ENCODE measurements at regions not wholly inside any gene's neighbourhood (a gene's known extent, or its start where the extent isn't known, plus 50 kb on each side); places are given as distances from the start of the nearest gene placed in this dataset.

DNA sequence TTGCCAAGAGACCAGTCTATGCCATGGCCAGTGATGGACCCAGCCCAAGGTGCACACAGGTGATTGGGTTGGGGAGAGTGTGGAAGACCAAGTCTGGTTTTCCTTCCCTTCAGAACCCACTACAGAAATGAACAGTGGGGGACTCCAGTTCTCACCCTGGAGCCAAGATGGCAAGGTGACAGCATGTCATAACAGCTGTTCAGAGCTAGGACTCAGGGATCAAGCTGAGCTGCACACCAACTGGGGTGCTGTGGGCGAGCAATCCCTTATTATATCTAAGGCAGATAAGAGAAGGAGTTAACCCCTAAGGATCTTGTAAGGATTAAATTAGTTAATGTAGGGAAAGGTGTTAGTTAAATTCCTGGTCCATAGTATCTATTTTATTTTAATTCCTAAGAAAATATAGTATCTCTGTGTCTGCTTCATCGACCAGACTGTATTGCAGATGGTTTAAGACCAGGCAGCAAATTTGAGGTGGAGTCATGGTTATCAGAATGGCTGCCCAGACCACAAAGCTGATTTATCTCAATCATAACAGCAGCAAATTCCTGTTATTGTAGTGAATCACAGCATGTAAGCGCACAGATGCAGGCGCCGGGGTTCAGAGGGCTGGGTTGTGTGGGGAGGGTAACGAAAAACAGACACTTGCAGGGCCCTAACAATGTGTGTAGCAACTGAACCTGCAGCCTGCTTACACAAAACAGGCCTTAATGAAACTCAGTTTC lies 208.7 kb upstream of the ZNF32 start:
- Mint-ChIP-seq H3K9me3 (ENCODE audit: low read depth) (no peaks in the 10 kb centered on the region), H3K36me3 (ENCODE audit: insufficient read depth) (no peaks in the 10 kb centered on the region), H3K27ac (no peak overlapping the region), H3K4me3 (ENCODE audit: low read depth) (no peak overlapping the region), H3K4me1 (ENCODE audit: low read depth) (no peaks in the 10 kb centered on the region), H3K27me3 (no peaks in the 10 kb centered on the region)
- TF ChIP-seq, protein P1, sequence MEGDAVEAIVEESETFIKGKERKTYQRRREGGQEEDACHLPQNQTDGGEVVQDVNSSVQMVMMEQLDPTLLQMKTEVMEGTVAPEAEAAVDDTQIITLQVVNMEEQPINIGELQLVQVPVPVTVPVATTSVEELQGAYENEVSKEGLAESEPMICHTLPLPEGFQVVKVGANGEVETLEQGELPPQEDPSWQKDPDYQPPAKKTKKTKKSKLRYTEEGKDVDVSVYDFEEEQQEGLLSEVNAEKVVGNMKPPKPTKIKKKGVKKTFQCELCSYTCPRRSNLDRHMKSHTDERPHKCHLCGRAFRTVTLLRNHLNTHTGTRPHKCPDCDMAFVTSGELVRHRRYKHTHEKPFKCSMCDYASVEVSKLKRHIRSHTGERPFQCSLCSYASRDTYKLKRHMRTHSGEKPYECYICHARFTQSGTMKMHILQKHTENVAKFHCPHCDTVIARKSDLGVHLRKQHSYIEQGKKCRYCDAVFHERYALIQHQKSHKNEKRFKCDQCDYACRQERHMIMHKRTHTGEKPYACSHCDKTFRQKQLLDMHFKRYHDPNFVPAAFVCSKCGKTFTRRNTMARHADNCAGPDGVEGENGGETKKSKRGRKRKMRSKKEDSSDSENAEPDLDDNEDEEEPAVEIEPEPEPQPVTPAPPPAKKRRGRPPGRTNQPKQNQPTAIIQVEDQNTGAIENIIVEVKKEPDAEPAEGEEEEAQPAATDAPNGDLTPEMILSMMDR (IDR thresholded peaks at IDR 0.05; ENCODE audit: unreplicated experiment): no peak
- no peak for DNase-seq (ENCODE audit: low spot score, unreplicated experiment)

DNA sequence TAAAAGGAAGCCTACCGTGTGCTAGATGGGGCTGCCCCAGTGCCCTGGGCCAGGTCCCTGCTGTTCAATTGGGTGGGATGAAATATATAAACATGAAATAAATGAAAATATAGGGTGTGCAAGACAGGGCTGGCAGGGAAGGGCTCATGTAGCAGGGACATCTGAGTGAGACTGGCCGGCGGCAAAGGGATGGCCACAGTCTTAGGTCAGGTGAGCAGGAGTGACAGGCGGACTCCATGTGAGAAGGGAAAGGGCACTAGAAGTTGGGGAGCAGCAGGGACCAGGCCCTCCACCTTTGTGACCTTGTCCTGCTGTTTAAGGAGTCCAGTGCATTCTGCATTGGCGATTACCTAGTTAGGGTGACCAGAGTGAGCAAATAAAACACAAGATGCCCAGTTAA lies 207.6 kb upstream of the ZNF32 start:
- Mint-ChIP-seq H3K27me3 (no peaks in the 10 kb centered on the region), H3K36me3 (ENCODE audit: insufficient read depth) (no peaks in the 10 kb centered on the region), H3K4me3 (ENCODE audit: low read depth) (no peak overlapping the region), H3K9me3 (ENCODE audit: low read depth) (no peaks in the 10 kb centered on the region), H3K27ac (no peak overlapping the region), H3K4me1 (ENCODE audit: low read depth) (no peaks in the 10 kb centered on the region)
- TF ChIP-seq, protein P1 (IDR thresholded peaks at IDR 0.05; ENCODE audit: unreplicated experiment): no peak
- DNase-seq (ENCODE audit: low spot score, unreplicated experiment): no peak

DNA sequence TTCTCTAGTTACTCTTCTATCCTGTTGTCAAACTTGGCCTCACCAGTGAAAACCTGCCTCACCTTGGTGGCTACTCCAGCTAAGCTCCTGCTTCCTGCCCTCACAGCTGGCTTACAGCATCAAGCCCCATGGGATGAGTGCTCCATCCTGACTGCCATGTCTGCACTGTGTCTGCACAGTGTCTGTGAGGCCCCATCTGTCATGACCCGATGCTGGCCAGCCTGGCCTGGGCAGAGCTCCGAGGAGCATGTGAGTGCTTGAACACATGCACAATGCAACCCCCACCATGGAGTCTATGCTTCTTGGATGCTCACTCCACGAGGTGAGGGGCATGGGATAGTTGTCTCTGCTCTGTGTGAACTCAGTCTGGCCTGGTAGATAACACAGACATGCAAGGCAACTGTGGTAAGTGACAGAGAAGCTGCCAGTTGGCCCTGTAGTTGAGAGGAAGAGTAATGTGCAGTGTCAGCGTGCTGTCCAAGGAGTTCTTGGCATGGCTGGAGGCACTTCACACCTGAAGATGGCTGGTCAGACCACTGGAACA lies 207.1 kb upstream of the ZNF32 start:
- Mint-ChIP-seq H3K36me3 (ENCODE audit: insufficient read depth) (no peaks in the 10 kb centered on the region), H3K27me3 (no peaks in the 10 kb centered on the region), H3K4me1 (ENCODE audit: low read depth) (no peaks in the 10 kb centered on the region), H3K9me3 (ENCODE audit: low read depth) (no peaks in the 10 kb centered on the region), H3K27ac (no peak overlapping the region), H3K4me3 (ENCODE audit: low read depth) (no peak overlapping the region)
- DNase-seq (ENCODE audit: low spot score, unreplicated experiment): no peak
- TF ChIP-seq, protein P1 (IDR thresholded peaks at IDR 0.05; ENCODE audit: unreplicated experiment): no peak

DNA sequence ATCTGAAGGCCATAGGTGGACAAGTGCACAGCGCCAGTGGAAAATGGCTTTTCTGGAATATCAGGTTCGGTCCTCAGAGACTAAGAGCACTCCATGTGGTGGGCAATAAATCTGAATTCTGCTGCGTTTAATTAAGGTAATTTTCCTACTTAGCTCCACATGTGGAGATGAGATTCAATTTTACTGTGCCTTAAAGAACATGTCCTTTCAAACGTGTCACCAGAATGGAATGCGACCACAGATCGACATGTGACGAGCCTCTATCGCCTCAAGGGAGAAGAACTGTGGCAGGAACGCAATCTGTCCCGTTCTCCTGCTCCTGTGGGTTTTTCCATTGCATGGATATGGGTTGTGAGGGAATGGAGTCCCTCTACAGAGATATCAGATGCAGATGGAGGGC lies 205.3 kb upstream of the ZNF32 start:
- Mint-ChIP-seq H3K4me3 (ENCODE audit: low read depth) (no peak overlapping the region), H3K36me3 (ENCODE audit: insufficient read depth) (no peaks in the 10 kb centered on the region), H3K4me1 (ENCODE audit: low read depth) (no peaks in the 10 kb centered on the region), H3K27me3 (no peaks in the 10 kb centered on the region), H3K27ac (no peak overlapping the region), H3K9me3 (ENCODE audit: low read depth) (no peaks in the 10 kb centered on the region)
- TF ChIP-seq, protein P1 (IDR thresholded peaks at IDR 0.05; ENCODE audit: unreplicated experiment): no peak
- DNase-seq (ENCODE audit: low spot score, unreplicated experiment): no peak

DNA sequence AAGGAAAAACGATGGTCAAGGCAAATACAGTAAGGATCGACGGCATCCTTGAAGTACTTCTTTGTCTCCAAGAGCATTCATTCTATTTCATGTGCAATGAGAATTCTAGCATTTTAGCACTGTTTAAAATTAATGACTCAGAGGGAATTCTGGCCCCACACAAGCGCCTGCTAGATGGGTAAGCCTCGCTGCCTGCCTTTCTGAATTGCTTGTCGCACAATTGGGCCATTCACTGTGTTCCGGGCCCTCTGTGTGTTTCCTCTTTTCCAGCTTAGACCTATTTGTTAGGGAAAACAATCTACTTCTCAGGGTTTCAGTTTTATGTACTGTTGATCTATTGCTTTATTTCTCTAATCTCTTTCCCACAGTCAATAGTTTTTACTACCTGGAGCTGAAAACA lies 204.7 kb upstream of the ZNF32 start:
- no peak overlapping the region for H3K4me3 Mint-ChIP-seq (ENCODE audit: low read depth)
- no peak for DNase-seq (ENCODE audit: low spot score, unreplicated experiment)

More for the DNA sequence above, 204.7 kb upstream of the ZNF32 start:
- Mint-ChIP-seq H3K27me3 (no peaks in the 10 kb centered on the region), H3K4me1 (ENCODE audit: low read depth) (no peaks in the 10 kb centered on the region), H3K36me3 (ENCODE audit: insufficient read depth) (no peaks in the 10 kb centered on the region), H3K9me3 (ENCODE audit: low read depth) (no peaks in the 10 kb centered on the region), H3K27ac (no peak overlapping the region)
- TF ChIP-seq, protein P1 (IDR thresholded peaks at IDR 0.05; ENCODE audit: unreplicated experiment): no peak
